ENCODE measurements at regions not wholly inside any gene's neighbourhood (a gene's known extent, or its start where the extent isn't known, plus 50 kb on each side); places are given as distances from the start of the nearest gene placed in this dataset.

- no peaks in the 10 kb centered on the region for H3K4me1 ChIP-seq
- no peaks in the 10 kb centered on the region for H3K9me3 ChIP-seq
- H3K27me3 ChIP-seq, result no peaks in the 10 kb centered on the region
- intact Hi-C loops (cut with DNase I), result no loop called here
- H3K36me3 ChIP-seq, result no peaks in the 10 kb centered on the region
- no peak overlapping the region for H3K27ac ChIP-seq
- no peak for DNase-seq (ENCODE audit: low spot score in 2 of 2)
- no peak overlapping the region for H3K4me3 ChIP-seq
- TF ChIP-seq, protein P1, sequence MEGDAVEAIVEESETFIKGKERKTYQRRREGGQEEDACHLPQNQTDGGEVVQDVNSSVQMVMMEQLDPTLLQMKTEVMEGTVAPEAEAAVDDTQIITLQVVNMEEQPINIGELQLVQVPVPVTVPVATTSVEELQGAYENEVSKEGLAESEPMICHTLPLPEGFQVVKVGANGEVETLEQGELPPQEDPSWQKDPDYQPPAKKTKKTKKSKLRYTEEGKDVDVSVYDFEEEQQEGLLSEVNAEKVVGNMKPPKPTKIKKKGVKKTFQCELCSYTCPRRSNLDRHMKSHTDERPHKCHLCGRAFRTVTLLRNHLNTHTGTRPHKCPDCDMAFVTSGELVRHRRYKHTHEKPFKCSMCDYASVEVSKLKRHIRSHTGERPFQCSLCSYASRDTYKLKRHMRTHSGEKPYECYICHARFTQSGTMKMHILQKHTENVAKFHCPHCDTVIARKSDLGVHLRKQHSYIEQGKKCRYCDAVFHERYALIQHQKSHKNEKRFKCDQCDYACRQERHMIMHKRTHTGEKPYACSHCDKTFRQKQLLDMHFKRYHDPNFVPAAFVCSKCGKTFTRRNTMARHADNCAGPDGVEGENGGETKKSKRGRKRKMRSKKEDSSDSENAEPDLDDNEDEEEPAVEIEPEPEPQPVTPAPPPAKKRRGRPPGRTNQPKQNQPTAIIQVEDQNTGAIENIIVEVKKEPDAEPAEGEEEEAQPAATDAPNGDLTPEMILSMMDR (IDR thresholded peaks at IDR 0.05), result no peak
Measured at GRCh38 chr20:52340036-52340634, 148.6 kb upstream of the ZFP64 start.

DNA sequence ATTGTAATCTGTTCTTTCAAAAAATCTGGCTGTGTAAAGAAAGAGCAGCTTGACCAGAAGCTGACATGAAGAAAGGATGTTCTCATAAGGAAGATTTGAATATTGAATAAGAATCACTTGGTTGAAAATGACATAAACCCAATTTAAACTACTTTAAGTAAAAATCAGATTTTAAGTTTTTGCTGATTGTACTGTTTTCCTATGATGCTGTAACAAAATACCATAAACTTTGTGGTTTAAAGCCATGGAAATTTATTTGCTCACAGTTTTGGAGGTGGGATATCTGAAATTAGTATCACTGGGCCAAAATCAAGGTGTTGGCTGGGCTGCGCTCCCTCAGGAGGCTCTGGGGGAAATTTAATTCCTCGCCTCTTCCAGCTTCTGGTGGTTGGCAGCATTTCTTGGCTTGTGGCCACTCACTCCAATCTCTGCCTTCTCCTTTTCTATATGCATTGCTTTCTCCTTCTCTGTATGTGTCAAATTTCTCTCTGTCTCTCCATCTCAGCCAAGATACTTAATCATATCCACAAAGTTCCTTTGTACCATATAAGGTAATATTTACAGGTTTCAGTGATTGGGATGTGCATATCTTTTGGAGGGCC, 141.2 kb upstream of the ZFP64 start:
- Histone ChIP-seq H3K27me3 (no peaks in the 10 kb centered on the region), H3K9me3 (no peaks in the 10 kb centered on the region), H3K27ac (no peak overlapping the region), H3K36me3 (no peaks in the 10 kb centered on the region), H3K4me1 (no peaks in the 10 kb centered on the region), H3K4me3 (no peak overlapping the region)
- TF ChIP-seq, protein P1 (IDR thresholded peaks at IDR 0.05), result no peak
- intact Hi-C loops (cut with DNase I), result no loop called here
- DNase-seq (ENCODE audit: low spot score in 2 of 2), result no peak

GRCh38 chr20:52332230-52332629, 140.7 kb upstream of the ZFP64 start:
- Histone ChIP-seq H3K4me3 (no peak overlapping the region), H3K27me3 (no peaks in the 10 kb centered on the region), H3K27ac (no peak overlapping the region), H3K4me1 (no peaks in the 10 kb centered on the region), H3K36me3 (no peaks in the 10 kb centered on the region), H3K9me3 (no peaks in the 10 kb centered on the region)
- intact Hi-C loops (cut with DNase I), result no loop called here
- TF ChIP-seq, protein P1 (IDR thresholded peaks at IDR 0.05), result no peak
- DNase-seq (ENCODE audit: low spot score in 2 of 2), result no peak

DNA sequence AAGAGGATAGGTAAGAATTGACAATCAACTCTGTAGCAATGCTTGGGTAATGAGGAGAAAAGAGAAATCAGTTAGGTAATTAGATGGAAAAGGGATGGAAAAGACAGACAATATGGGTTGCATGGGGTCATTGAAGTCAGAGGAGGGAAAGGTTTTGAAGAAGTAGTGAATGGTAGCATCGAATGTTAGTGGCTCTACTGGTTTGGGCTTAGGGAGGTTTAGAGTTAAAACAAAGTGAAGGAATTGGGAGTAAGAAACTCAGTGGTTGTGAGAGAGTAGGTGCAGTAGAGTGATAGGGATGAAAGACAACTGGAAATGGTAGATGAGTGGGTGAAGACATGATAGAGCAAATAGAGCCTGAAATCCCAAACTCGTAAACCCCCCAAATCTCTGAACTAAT, 140.1 kb upstream of the ZFP64 start:
- intact Hi-C loops (cut with DNase I), result no loop called here
- TF ChIP-seq, protein P1 (IDR thresholded peaks at IDR 0.05), result no peak
- Histone ChIP-seq H3K36me3 (no peaks in the 10 kb centered on the region), H3K9me3 (no peaks in the 10 kb centered on the region), H3K27me3 (no peaks in the 10 kb centered on the region), H3K4me1 (no peaks in the 10 kb centered on the region), H3K4me3 (no peak overlapping the region), H3K27ac (no peak overlapping the region)
- no peak for DNase-seq (ENCODE audit: low spot score in 2 of 2)

DNA sequence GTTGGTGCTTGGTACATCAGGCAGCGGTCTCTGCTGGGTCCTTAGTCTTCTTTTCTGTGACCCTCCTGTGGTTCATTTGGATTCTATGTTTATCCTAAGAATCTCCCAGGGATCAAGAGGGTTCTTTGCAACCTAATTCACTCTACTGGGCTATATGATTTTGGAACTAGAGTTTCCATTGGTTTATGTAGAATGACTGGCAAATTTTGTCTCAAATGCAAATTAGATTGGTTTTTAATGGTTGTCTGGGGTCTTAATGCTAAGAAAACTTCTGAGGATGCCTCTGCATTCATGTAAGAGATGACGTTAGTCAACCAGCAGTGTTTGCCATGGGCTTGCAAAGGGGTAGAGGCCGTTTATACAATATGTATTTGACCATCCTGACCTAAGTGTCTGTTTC, 129.8 kb upstream of the ZFP64 start:
- H3K4me3 ChIP-seq, result no peak overlapping the region

More for the DNA sequence above, 129.8 kb upstream of the ZFP64 start:
- Histone ChIP-seq H3K4me1 (no peaks in the 10 kb centered on the region), H3K27me3 (no peaks in the 10 kb centered on the region), H3K27ac (no peak overlapping the region), H3K36me3 (no peaks in the 10 kb centered on the region), H3K9me3 (no peaks in the 10 kb centered on the region)
- intact Hi-C loops (cut with DNase I), result no loop called here
- no peak for DNase-seq (ENCODE audit: low spot score in 2 of 2)
- TF ChIP-seq, protein P1 (IDR thresholded peaks at IDR 0.05), result no peak

Measured in ascending aorta (tissue), 2 donors.